GM23338 (cell line): ENCODE measurements at regions not wholly inside any gene's neighbourhood (a gene's known extent, or its start where the extent isn't known, plus 50 kb on each side); places are given as distances from the start of the nearest gene placed in this dataset.

Experiments used
- ATAC-seq: fragments of 200-7000 bp; cut with Tn5 transposase; 3 replicates; pipeline ENCODE4 v1.9.1; 2020
- DNase-seq: peaks from one replicate; pipeline ENCODE4 v3.0.0-alpha.2; 2015; ENCODE audit warnings: low spot score
- H2AFZ ChIP-seq: fragments of 200-600 bp; sonication (generic); 2 replicates; pipeline ENCODE4 v1.8.0; 2016; ENCODE audit warnings: antibody characterized with exemption, mild to moderate bottlenecking, moderate library complexity
- H3F3A ChIP-seq: fragments of 200-600 bp; sonication (generic); replicated peaks from 2 replicates; pipeline ENCODE4 v1.8.0; 2017; ENCODE audit warnings: antibody characterized with exemption, mixed run types, low read depth
- H3K27ac ChIP-seq: fragments of 200-600 bp; sonication (generic); 2 replicates; pipeline ENCODE4 v1.6.1; 2016; ENCODE audit warnings: low read depth
- H3K27me3 ChIP-seq: fragments of 200-600 bp; sonication (generic); 2 replicates; pipeline ENCODE4 v1.8.0; 2016; ENCODE audit warnings: mild to moderate bottlenecking, mixed run types, moderate library complexity; ENCODE audit not compliant: insufficient read depth
- H3K36me3 ChIP-seq: fragments of 200-600 bp; sonication (generic); 2 replicates; pipeline ENCODE4 v1.8.0; 2016; ENCODE audit warnings: mild to moderate bottlenecking; ENCODE audit not compliant: insufficient read depth
- H3K4me1 ChIP-seq: fragments of 200-600 bp; sonication (generic); 2 replicates; pipeline ENCODE4 v1.8.0; 2016; ENCODE audit warnings: mild to moderate bottlenecking, moderate library complexity; ENCODE audit not compliant: insufficient read depth
- H3K4me2 ChIP-seq: fragments of 200-600 bp; sonication (generic); 2 replicates; pipeline ENCODE4 v1.7.1; 2017; ENCODE audit warnings: mixed run types
- H3K4me3 ChIP-seq: fragments of 200-600 bp; sonication (generic); 2 replicates; pipeline ENCODE4 v1.6.1; 2016; ENCODE audit warnings: mixed run types
- H3K79me2 ChIP-seq: fragments of 200-600 bp; sonication (generic); replicated peaks from 2 replicates; pipeline ENCODE4 v1.8.0; 2017; ENCODE audit warnings: mild to moderate bottlenecking; ENCODE audit not compliant: insufficient read depth
- H3K9me2 ChIP-seq: fragments of 200-600 bp; sonication (generic); 2 replicates; pipeline ENCODE4 v1.8.0; 2017; ENCODE audit not compliant: insufficient read depth
- H4K20me1 ChIP-seq: fragments of 200-600 bp; sonication (generic); replicated peaks from 2 replicates; pipeline ENCODE4 v1.8.0; 2017; ENCODE audit warnings: mild to moderate bottlenecking; ENCODE audit not compliant: insufficient read depth
- H3K27ac Mint-ChIP-seq: 2 replicates; pipeline ENCODE4 v1.8.0; 2020; ENCODE audit warnings: inconsistent platforms, mild to moderate bottlenecking, moderate library complexity, mixed read lengths
- H3K27me3 Mint-ChIP-seq: 3 replicates; pipeline ENCODE4 v1.8.0; 2022; ENCODE audit warnings: low read depth, mild to moderate bottlenecking, moderate library complexity, mixed read lengths, inconsistent platforms; ENCODE audit not compliant: insufficient read depth, poor library complexity
- H3K36me3 Mint-ChIP-seq: 3 replicates; pipeline ENCODE4 v1.8.0; 2021; ENCODE audit warnings: low read depth, mild to moderate bottlenecking, inconsistent platforms, moderate library complexity, mixed read lengths
- H3K4me1 Mint-ChIP-seq: 3 replicates; pipeline ENCODE4 v1.8.0; 2020; ENCODE audit warnings: mild to moderate bottlenecking, inconsistent platforms, mixed read lengths
- H3K4me3 Mint-ChIP-seq: 3 replicates; pipeline ENCODE4 v1.8.0; 2021; ENCODE audit warnings: moderate library complexity, mild to moderate bottlenecking, inconsistent platforms, mixed read lengths
- H3K9me3 Mint-ChIP-seq: 3 replicates; pipeline ENCODE4 v1.8.0; 2020; ENCODE audit warnings: moderate library complexity, mild to moderate bottlenecking, inconsistent platforms, mixed read lengths
- CREB1 ChIP-seq: fragments of 250-450 bp; sonication (Bioruptor Pico); IDR thresholded peaks from 2 replicates; pipeline ENCODE4 v1.5.0; 2020; ENCODE audit warnings: low read depth, mild to moderate bottlenecking, moderate library complexity
- EZH2phosphoT487 ChIP-seq: fragments of 200-600 bp; sonication (generic); IDR thresholded peaks from one replicate; pipeline ENCODE4 v1.8.1; 2018; ENCODE audit warnings: antibody characterized with exemption; ENCODE audit not compliant: unreplicated experiment
- JUNB ChIP-seq: IDR thresholded peaks from one replicate; pipeline ENCODE4 v1.6.1; 2016; ENCODE audit warnings: antibody characterized with exemption; ENCODE audit not compliant: unreplicated experiment
- NANOG ChIP-seq: IDR thresholded peaks from 2 replicates; pipeline ENCODE4 v1.6.1; 2016; ENCODE audit warnings: antibody characterized with exemption, borderline replicate concordance
- POLR2AphosphoS5 ChIP-seq: IDR thresholded peaks from 2 replicates; pipeline ENCODE4 v1.6.1; 2016; ENCODE audit warnings: antibody characterized with exemption, low read depth
- REST ChIP-seq: IDR thresholded peaks from one replicate; pipeline ENCODE4 v1.6.1; 2018; ENCODE audit warnings: antibody characterized with exemption; ENCODE audit not compliant: unreplicated experiment
- STAT1 ChIP-seq: IDR thresholded peaks from one replicate; pipeline ENCODE4 v1.6.1; 2016; ENCODE audit warnings: antibody characterized with exemption; ENCODE audit not compliant: unreplicated experiment
- ZNF114 ChIP-seq: fragments of 250-450 bp; sonication (Bioruptor Pico); IDR thresholded peaks from 2 replicates; pipeline ENCODE4 v1.5.0; 2020; ENCODE audit warnings: mild to moderate bottlenecking, moderate library complexity
- TF ChIP-seq, protein P1 (sequence below), 2 experiments: fragments of 200-600 bp in 1 of 2; sonication (generic) in 1 of 2; conservative IDR thresholded peaks; 2 replicates each; pipeline versions ENCODE4 v1.5.1 to v1.6.1; 2016 to 2017; ENCODE audit warnings: antibody characterized with exemption in 2 of 2, low read depth in 2 of 2, mild to moderate bottlenecking in 2 of 2, moderate library complexity in 1 of 2
- TF ChIP-seq, protein P2 (sequence below): IDR thresholded peaks from 2 replicates; pipeline ENCODE4 v1.6.1; 2016; ENCODE audit warnings: antibody characterized with exemption

DNA sequence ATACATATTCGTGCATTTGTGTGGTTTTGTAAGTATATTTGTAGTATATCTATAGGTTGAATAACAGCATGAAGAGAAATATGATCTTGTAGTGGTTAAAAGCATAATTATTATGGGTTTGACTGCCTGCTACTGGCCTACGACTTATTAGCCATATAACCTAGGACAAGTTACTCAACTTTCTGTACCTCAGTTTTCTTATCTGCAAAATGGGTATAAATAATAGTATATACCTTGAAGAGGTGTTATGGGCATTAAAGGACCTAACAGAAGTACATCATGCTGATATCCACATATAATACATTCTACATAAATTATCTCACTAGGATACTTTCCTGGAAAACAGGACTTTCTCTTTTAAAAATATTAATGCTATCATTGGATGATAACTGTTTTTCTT lies 118.3 kb upstream of the ELL2 start:
- DNase-seq, result no peak
- Histone ChIP-seq H3K27ac (no peak overlapping the region), H2AFZ (no peak overlapping the region), H3K4me2 (no peak overlapping the region), H4K20me1 (no peaks in the 10 kb centered on the region), H3K4me3 (no peak overlapping the region), H3K79me2 (no peaks in the 10 kb centered on the region), H3K36me3 (no peaks in the 10 kb centered on the region; the same call in 1 of the 2 replicates), H3K4me1 (peaks cover 22% of the 10 kb centered on the region), H3F3A (no peaks in the 10 kb centered on the region), H3K9me2 (no peaks in the 10 kb centered on the region), H3K27me3 (no peaks in the 10 kb centered on the region)
- peaks cover 38% of the 10 kb centered on the region for H3K4me1 Mint-ChIP-seq
- no peak for ATAC-seq
- TF ChIP-seq JUNB (no peak), CREB1 (CRISPR knock-in tag) (no peak), POLR2AphosphoS5 (no peak), NANOG (no peak), STAT1 (no peak), EZH2phosphoT487 (no peak), ZNF114 (CRISPR knock-in tag) (no peak)
- H3K4me3 Mint-ChIP-seq, result no peak overlapping the region
- H3K27ac Mint-ChIP-seq, result no peak overlapping the region
- H3K36me3 Mint-ChIP-seq, result no peaks in the 10 kb centered on the region
- H3K9me3 Mint-ChIP-seq, result no peaks in the 10 kb centered on the region
- H3K27me3 Mint-ChIP-seq, result peaks cover 5% of the 10 kb centered on the region

DNA sequence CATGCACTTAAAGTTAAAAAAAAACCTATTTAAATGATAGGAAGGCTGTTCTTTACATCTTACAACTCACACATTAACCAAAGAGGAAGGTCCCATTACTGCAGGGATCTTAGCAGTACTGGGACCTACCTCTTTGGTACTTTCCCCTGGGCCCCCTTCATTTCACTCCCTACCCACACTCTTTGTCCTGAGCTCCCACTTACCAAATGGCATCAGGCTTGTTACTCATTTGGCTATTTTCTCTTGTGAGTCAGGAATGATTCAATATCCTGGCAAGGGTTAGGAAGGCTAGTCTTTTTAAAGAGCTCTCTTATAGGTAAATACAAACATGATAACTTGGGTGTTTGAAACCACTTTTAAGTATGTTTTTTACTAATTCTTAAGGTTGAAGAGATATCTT lies 117.4 kb upstream of the ELL2 start:
- Mint-ChIP-seq H3K27me3 (peaks cover 3% of the 10 kb centered on the region), H3K4me3 (no peak overlapping the region), H3K27ac (no peak overlapping the region), H3K4me1 (peaks cover 35% of the 10 kb centered on the region), H3K9me3 (no peaks in the 10 kb centered on the region), H3K36me3 (no peaks in the 10 kb centered on the region)
- Histone ChIP-seq H3K4me2 (no peak overlapping the region), H3K79me2 (no peaks in the 10 kb centered on the region), H3K4me3 (no peak overlapping the region), H4K20me1 (no peaks in the 10 kb centered on the region), H2AFZ (no peak overlapping the region), H3K36me3 (no peaks in the 10 kb centered on the region; the same call in 1 of the 2 replicates), H3K27me3 (no peaks in the 10 kb centered on the region), H3K9me2 (peaks cover 3% of the 10 kb centered on the region; the same call in 1 of the 2 replicates), H3K4me1 (peaks cover 13% of the 10 kb centered on the region), H3K27ac (no peak overlapping the region), H3F3A (no peaks in the 10 kb centered on the region)
- DNase-seq (no peak), ATAC-seq (no peak)
- TF ChIP-seq CREB1 (CRISPR knock-in tag) (no peak), EZH2phosphoT487 (no peak), REST (no peak)
- TF ChIP-seq, protein P1, sequence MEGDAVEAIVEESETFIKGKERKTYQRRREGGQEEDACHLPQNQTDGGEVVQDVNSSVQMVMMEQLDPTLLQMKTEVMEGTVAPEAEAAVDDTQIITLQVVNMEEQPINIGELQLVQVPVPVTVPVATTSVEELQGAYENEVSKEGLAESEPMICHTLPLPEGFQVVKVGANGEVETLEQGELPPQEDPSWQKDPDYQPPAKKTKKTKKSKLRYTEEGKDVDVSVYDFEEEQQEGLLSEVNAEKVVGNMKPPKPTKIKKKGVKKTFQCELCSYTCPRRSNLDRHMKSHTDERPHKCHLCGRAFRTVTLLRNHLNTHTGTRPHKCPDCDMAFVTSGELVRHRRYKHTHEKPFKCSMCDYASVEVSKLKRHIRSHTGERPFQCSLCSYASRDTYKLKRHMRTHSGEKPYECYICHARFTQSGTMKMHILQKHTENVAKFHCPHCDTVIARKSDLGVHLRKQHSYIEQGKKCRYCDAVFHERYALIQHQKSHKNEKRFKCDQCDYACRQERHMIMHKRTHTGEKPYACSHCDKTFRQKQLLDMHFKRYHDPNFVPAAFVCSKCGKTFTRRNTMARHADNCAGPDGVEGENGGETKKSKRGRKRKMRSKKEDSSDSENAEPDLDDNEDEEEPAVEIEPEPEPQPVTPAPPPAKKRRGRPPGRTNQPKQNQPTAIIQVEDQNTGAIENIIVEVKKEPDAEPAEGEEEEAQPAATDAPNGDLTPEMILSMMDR (conservative IDR thresholded peaks at IDR 0.05; ENCODE audit: low read depth in 2 of 2), result no peak
- TF ChIP-seq, protein P2, sequence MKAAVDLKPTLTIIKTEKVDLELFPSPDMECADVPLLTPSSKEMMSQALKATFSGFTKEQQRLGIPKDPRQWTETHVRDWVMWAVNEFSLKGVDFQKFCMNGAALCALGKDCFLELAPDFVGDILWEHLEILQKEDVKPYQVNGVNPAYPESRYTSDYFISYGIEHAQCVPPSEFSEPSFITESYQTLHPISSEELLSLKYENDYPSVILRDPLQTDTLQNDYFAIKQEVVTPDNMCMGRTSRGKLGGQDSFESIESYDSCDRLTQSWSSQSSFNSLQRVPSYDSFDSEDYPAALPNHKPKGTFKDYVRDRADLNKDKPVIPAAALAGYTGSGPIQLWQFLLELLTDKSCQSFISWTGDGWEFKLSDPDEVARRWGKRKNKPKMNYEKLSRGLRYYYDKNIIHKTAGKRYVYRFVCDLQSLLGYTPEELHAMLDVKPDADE, result no peak
